HCT116 (cell line): ENCODE measurements at regions not wholly inside any gene's neighbourhood (a gene's known extent, or its start where the extent isn't known, plus 50 kb on each side); places are given as distances from the start of the nearest gene placed in this dataset.

Experiments
- ATAC-seq: fragments of 200-7000 bp; cut with Tn5 transposase; 2 replicates; pipeline ENCODE4 v1.9.1; 2020; ENCODE audit warnings: mild to moderate bottlenecking, moderate library complexity
- BruUV-seq: library from RNA; stranded (reverse); fragments of 400-500 nt; replicated peaks from 2 replicates; lab custom pipeline; 2021; lab: Mats Ljungman, UMichigan
- CTCF ChIA-PET: fragments of 300-600 bp; sonication (Branson Sonifier 250); formaldehyde crosslinking; loops from one replicate; lab custom pipeline; 2021; ENCODE audit warnings: antibody characterized with exemption; lab: Charles Lee
- POLR2A ChIA-PET: fragments of 300-600, 350-600 bp; sonication (Branson Sonifier 250); formaldehyde crosslinking; loops from one replicate; lab custom pipeline; 2021; ENCODE audit warnings: antibody characterized with exemption; lab: Charles Lee
- RAD21 ChIA-PET, 2 experiments: fragments of 300-600 bp; sonication (Branson Sonifier 250); formaldehyde crosslinking; loops; one replicate each; lab custom pipeline; 2023; ENCODE audit warnings: low total read pairs in 2 of 2; ENCODE audit not compliant: uncharacterized antibody in 2 of 2, unreplicated experiment in 2 of 2, low non-redundant PET in 1 of 2; lab: Charles Lee
- DNase-seq: peaks from one replicate; pipeline ENCODE4 v3.0.0-alpha.2; 2010; ENCODE audit warnings: low read depth, low spot score
- H2AFZ ChIP-seq: fragments of 200-600 bp; shearing (Covaris generic), sonication (generic); 2 replicates; pipeline ENCODE4 v1.6.1; 2017; ENCODE audit warnings: low read depth, mixed run types, mixed read lengths, antibody characterized with exemption, low read length; ENCODE audit not compliant: poor library complexity, severe bottlenecking
- H3K27ac ChIP-seq: 2 replicates; pipeline ENCODE4 v1.5.1; 2012; ENCODE audit warnings: low read depth, low read length
- H3K27me3 ChIP-seq: fragments of 200-600 bp; sonication (generic); 2 replicates; pipeline ENCODE4 v1.6.1; 2016; ENCODE audit warnings: mixed run types, low read length, mixed read lengths; ENCODE audit not compliant: insufficient read depth
- H3K36me3 ChIP-seq, 2 experiments: fragments of 200-500 bp in 1 of 2; fragments of 200-600 bp in 1 of 2; sonication (Bioruptor generic) in 1 of 2; sonication (generic) in 1 of 2; 2 replicates each; pipeline versions ENCODE4 v1.5.1 to v1.6.1; 2014 to 2016; ENCODE audit warnings: low read length in 2 of 2, inconsistent platforms in 1 of 2, mixed read lengths in 1 of 2, mixed run types in 1 of 2; ENCODE audit not compliant: insufficient read depth in 2 of 2, control insufficient read depth in 1 of 2
- H3K4me1 ChIP-seq, 2 experiments: fragments of 200-600 bp in 1 of 2; sonication (generic) in 1 of 2; 2 replicates each; pipeline versions ENCODE4 v1.5.1 to v1.6.1; 2012 to 2017; ENCODE audit warnings: low read length in 2 of 2, inconsistent platforms in 1 of 2, mild to moderate bottlenecking in 1 of 2, mixed read lengths in 1 of 2, mixed run types in 1 of 2, moderate library complexity in 1 of 2; ENCODE audit not compliant: insufficient read depth in 2 of 2, control insufficient read depth in 1 of 2
- H3K4me2 ChIP-seq: fragments of 200-600 bp; sonication (generic); 2 replicates; pipeline ENCODE4 v1.6.1; 2017; ENCODE audit warnings: mixed run types, low read length, mixed read lengths
- H3K4me3 ChIP-seq, 2 experiments: fragments of 200-600 bp in 1 of 2; sonication (generic) in 1 of 2; replicated peaks in 1 of 2; 2 replicates each; pipeline ENCODE4 v1.5.1; 2011 to 2016; ENCODE audit warnings: low read length in 2 of 2, control low read depth in 1 of 2, low read depth in 1 of 2, mild to moderate bottlenecking in 1 of 2, mixed read lengths in 1 of 2, mixed run types in 1 of 2
- H3K79me2 ChIP-seq: fragments of 200-600 bp; sonication (generic); 2 replicates; pipeline ENCODE4 v1.6.1; 2017; ENCODE audit warnings: mild to moderate bottlenecking, mixed run types, low read length, moderate library complexity, mixed read lengths; ENCODE audit not compliant: insufficient read depth
- H3K9ac ChIP-seq: fragments of 200-600 bp; sonication (generic); 2 replicates; pipeline ENCODE4 v1.6.1; 2016; ENCODE audit warnings: low read length, mixed read lengths
- H3K9me2 ChIP-seq: fragments of 200-600 bp; sonication (generic), shearing (Covaris generic); 2 replicates; pipeline ENCODE4 v1.6.1; 2017; ENCODE audit warnings: mixed run types, mild to moderate bottlenecking, moderate library complexity; ENCODE audit not compliant: insufficient read depth
- H3K9me3 ChIP-seq, 2 experiments: fragments of 200-500 bp in 1 of 2; fragments of 200-600 bp in 1 of 2; sonication (Bioruptor generic) in 1 of 2; sonication (generic) in 1 of 2; 2 replicates each; pipeline ENCODE4 v1.6.1; 2014 to 2017; ENCODE audit warnings: low read length in 2 of 2, mixed read lengths in 2 of 2, inconsistent platforms in 1 of 2, low read depth in 1 of 2, mild to moderate bottlenecking in 1 of 2, mixed run types in 1 of 2, moderate library complexity in 1 of 2; ENCODE audit not compliant: control insufficient read depth in 1 of 2, insufficient read depth in 1 of 2
- H4K20me1 ChIP-seq: fragments of 200-600 bp; sonication (generic), shearing (Covaris generic); 2 replicates; pipeline ENCODE4 v1.6.1; 2017; ENCODE audit warnings: mixed run types, mild to moderate bottlenecking, moderate library complexity; ENCODE audit not compliant: insufficient read depth
- ATF3 ChIP-seq: IDR thresholded peaks from 2 replicates; pipeline ENCODE4 v1.6.1; 2012
- CTCF ChIP-seq, 3 experiments: fragments of 200-600 bp in 1 of 3; sonication (generic) in 1 of 3; IDR thresholded peaks in 2 of 3; conservative IDR thresholded peaks in 1 of 3; 2 replicates each; pipeline ENCODE4 v1.5.1; 2012 to 2017; ENCODE audit warnings: low read depth in 2 of 3, low read length in 2 of 3, antibody characterized with exemption in 1 of 3, borderline replicate concordance in 1 of 3, control low read depth in 1 of 3, mild to moderate bottlenecking in 1 of 3, mixed read lengths in 1 of 3, mixed run types in 1 of 3, moderate library complexity in 1 of 3; ENCODE audit not compliant: insufficient read depth in 1 of 3
- FOSL1 ChIP-seq: IDR thresholded peaks from 2 replicates; pipeline ENCODE4 v1.6.1; 2012; ENCODE audit warnings: low read depth
- MAX ChIP-seq: IDR thresholded peaks from 2 replicates; pipeline ENCODE4 v1.6.1; 2012
- POLR2AphosphoS5 ChIP-seq: IDR thresholded peaks from 2 replicates; pipeline ENCODE4 v1.6.1; 2011; ENCODE audit warnings: mild to moderate bottlenecking, low read depth, low read length, moderate library complexity
- SP1 ChIP-seq: IDR thresholded peaks from 2 replicates; pipeline ENCODE4 v1.6.1; 2012; ENCODE audit warnings: low read depth
- intact Hi-C: fragments of 100-400 bp; cut with micrococcal nuclease; formaldehyde crosslinking; loops from 2 replicates; pipeline ENCODE4 v1.10.0; 2022

DNA sequence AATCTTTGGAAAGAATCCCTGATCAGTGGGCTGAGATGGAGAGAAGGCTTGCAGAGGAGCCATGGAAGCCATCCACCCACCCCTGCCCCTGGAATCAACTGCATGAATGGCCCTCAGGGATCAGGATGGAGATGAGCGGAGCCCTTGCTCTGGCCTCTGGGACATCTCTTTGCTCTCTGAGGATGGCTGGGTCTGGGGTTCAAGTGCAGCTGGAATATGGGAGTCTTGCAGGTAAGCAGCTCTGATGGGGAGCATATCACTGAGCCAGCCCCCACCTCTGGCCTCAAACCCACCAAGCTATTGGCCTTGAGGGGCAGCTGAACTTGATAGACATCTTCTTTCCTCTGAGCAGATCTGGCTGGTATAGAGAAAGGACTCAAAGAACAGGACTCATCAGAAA, 76.1 kb downstream of the C5orf15 start (continued):
- TF ChIP-seq ATF3 (no peak), CTCF (IDR thresholded peaks at IDR 0.05 in 2 of 3, conservative IDR thresholded peaks at IDR 0.05 in 1 of 3; ENCODE audit: borderline replicate concordance in 1 of 3, insufficient read depth in 1 of 3, low read depth in 2 of 3, low read length in 2 of 3) (no peak), SP1 (no peak), FOSL1 (no peak), MAX (no peak), POLR2AphosphoS5 (no peak)

- no peaks in the 10 kb centered on the region for H4K20me1 ChIP-seq
- ATAC-seq = no peak
- no peak overlapping the region for H3K9ac ChIP-seq
- H3K27me3 ChIP-seq = no peaks in the 10 kb centered on the region; the same call in 1 of the 2 replicates
- no peaks in the 10 kb centered on the region for H3K79me2 ChIP-seq
- no peak overlapping the region for H2AFZ ChIP-seq
- no peak overlapping the region for H3K4me2 ChIP-seq
- RAD21 ChIA-PET = no interaction called here
- POLR2A ChIA-PET = interaction anchor here (0.7 kb wide), 1 partner anchor 62 kb away, joined by 3 read pairs; no protein-coding TSS in a partner anchor
- CTCF ChIA-PET = no interaction called here
- no peak overlapping the region for H3K27ac ChIP-seq
- H3K4me1 ChIP-seq = no peaks in the 10 kb centered on the region
- H3K4me3 ChIP-seq = no peak overlapping the region
- BruUV-seq = no TSS peak
- TF ChIP-seq MAX = no peak
- TF ChIP-seq, all 23 proteins: peak for 0
- Histone ChIP-seq H3K36me3 (no peaks in the 10 kb centered on the region), H3K9me2 (no peaks in the 10 kb centered on the region), H3K9me3 (no peaks in the 10 kb centered on the region)
- intact Hi-C loops = no loop called here
- no peak for DNase-seq
Observed at GRCh38 chr5:133891390-133891789, 77.0 kb downstream of the C5orf15 start.
